HG02610 (cell line): ENCODE measurements at regions not wholly inside any gene's neighbourhood (a gene's known extent, or its start where the extent isn't known, plus 50 kb on each side); places are given as distances from the start of the nearest gene placed in this dataset.
"Not testable (repeated sequence)": the region's sequence is repeated elsewhere in the genome, so short reads cannot be mapped to it uniquely, and the experiment has no call there.

Experiments used
- ATAC-seq: cut with Tn5 transposase; IDR thresholded peaks from one replicate; pipeline ENCODE4 v1.9.1; 2021; ENCODE audit warnings: mild to moderate bottlenecking, moderate library complexity; ENCODE audit not compliant: unreplicated experiment

- no peak for ATAC-seq
Observed at GRCh38 chr14:48140804-48141203, 465.4 kb upstream of the MDGA2 start.

GRCh38 chr14:48129472-48129871 is 454.1 kb upstream of the MDGA2 start:
- peak; percentile 68 for ATAC-seq

- no peak for ATAC-seq
Observed at GRCh38 chr14:48127674-48128073, 452.3 kb upstream of the MDGA2 start.

GRCh38 chr14:48125654-48126053 is 450.2 kb upstream of the MDGA2 start:
- ATAC-seq, result no peak

GRCh38 chr14:48113713-48114112 is 438.3 kb upstream of the MDGA2 start:
- no peak for ATAC-seq

- no peak for ATAC-seq
Observed at GRCh38 chr14:48111151-48111550, 435.7 kb upstream of the MDGA2 start.

- no peak for ATAC-seq
Observed at GRCh38 chr14:48107646-48108045, 432.2 kb upstream of the MDGA2 start.

- peak; percentile 61 for ATAC-seq
Observed at GRCh38 chr14:48096897-48097296, 421.5 kb upstream of the MDGA2 start.

- no peak for ATAC-seq
Observed at GRCh38 chr14:48086516-48086915, 411.1 kb upstream of the MDGA2 start.

- no peak for ATAC-seq
Observed at GRCh38 chr14:48075487-48075886, 400.1 kb upstream of the MDGA2 start.

- ATAC-seq, result no peak
Observed at GRCh38 chr14:48052973-48053372, 377.6 kb upstream of the MDGA2 start.

GRCh38 chr14:48035836-48036235 is 360.4 kb upstream of the MDGA2 start:
- ATAC-seq, result no peak

GRCh38 chr14:48027115-48027514 is 351.7 kb upstream of the MDGA2 start:
- no peak for ATAC-seq

GRCh38 chr14:48023881-48024280 is 348.5 kb upstream of the MDGA2 start:
- no peak for ATAC-seq

- ATAC-seq, result not testable (repeated sequence)
Observed at GRCh38 chr14:48011484-48011883, 336.1 kb upstream of the MDGA2 start.

GRCh38 chr14:48008646-48009045 is 333.2 kb upstream of the MDGA2 start:
- ATAC-seq, result peak; percentile 90

- ATAC-seq, result no peak
Observed at GRCh38 chr14:48005986-48006385, 330.6 kb upstream of the MDGA2 start.

- no peak for ATAC-seq
Observed at GRCh38 chr14:47993883-47994282, 318.5 kb upstream of the MDGA2 start.

GRCh38 chr14:47988175-47988574 is 312.8 kb upstream of the MDGA2 start:
- peak; percentile 49 for ATAC-seq

- ATAC-seq, result no peak
Observed at GRCh38 chr14:47978871-47979270, 303.5 kb upstream of the MDGA2 start.

- no peak for ATAC-seq
Observed at GRCh38 chr14:47976139-47976538, 300.7 kb upstream of the MDGA2 start.

- ATAC-seq, result no peak
Observed at GRCh38 chr14:47966076-47966810, 290.8 kb upstream of the MDGA2 start.

GRCh38 chr14:47961634-47962033 is 286.2 kb upstream of the MDGA2 start:
- no peak for ATAC-seq
